Prostate gland (tissue), 2 donors: ENCODE measurements at regions not wholly inside any gene's neighbourhood (a gene's known extent, or its start where the extent isn't known, plus 50 kb on each side); places are given as distances from the start of the nearest gene placed in this dataset.

Experiments used
- POLR2A ChIP-seq: fragments of 450-650 bp; IDR thresholded peaks from one replicate; pipeline ENCODE4 v1.6.1; 2016; ENCODE audit warnings: antibody characterized with exemption, mild to moderate bottlenecking
- TF ChIP-seq, protein P1 (sequence below), 4 experiments: fragments of 200-600 bp in 2 of 4; fragments of 450-650 bp in 2 of 4; sonication (generic) in 2 of 4; IDR thresholded peaks; 1 replicate in 3 of 4; 2 replicates in 1 of 4; pipeline ENCODE4 v1.5.1; 2016 to 2019; ENCODE audit warnings: antibody characterized with exemption in 4 of 4, mild to moderate bottlenecking in 2 of 4, moderate library complexity in 2 of 4

- no peak for TF ChIP-seq POLR2A
- TF ChIP-seq, protein P1, sequence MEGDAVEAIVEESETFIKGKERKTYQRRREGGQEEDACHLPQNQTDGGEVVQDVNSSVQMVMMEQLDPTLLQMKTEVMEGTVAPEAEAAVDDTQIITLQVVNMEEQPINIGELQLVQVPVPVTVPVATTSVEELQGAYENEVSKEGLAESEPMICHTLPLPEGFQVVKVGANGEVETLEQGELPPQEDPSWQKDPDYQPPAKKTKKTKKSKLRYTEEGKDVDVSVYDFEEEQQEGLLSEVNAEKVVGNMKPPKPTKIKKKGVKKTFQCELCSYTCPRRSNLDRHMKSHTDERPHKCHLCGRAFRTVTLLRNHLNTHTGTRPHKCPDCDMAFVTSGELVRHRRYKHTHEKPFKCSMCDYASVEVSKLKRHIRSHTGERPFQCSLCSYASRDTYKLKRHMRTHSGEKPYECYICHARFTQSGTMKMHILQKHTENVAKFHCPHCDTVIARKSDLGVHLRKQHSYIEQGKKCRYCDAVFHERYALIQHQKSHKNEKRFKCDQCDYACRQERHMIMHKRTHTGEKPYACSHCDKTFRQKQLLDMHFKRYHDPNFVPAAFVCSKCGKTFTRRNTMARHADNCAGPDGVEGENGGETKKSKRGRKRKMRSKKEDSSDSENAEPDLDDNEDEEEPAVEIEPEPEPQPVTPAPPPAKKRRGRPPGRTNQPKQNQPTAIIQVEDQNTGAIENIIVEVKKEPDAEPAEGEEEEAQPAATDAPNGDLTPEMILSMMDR (IDR thresholded peaks at IDR 0.05): no peak
Measured at GRCh38 chr16:49967012-49967559, 57.9 kb upstream of the CNEP1R1 start.
